ENCODE measurements at regions not wholly inside any gene's neighbourhood (a gene's known extent, or its start where the extent isn't known, plus 50 kb on each side); places are given as distances from the start of the nearest gene placed in this dataset.

DNA sequence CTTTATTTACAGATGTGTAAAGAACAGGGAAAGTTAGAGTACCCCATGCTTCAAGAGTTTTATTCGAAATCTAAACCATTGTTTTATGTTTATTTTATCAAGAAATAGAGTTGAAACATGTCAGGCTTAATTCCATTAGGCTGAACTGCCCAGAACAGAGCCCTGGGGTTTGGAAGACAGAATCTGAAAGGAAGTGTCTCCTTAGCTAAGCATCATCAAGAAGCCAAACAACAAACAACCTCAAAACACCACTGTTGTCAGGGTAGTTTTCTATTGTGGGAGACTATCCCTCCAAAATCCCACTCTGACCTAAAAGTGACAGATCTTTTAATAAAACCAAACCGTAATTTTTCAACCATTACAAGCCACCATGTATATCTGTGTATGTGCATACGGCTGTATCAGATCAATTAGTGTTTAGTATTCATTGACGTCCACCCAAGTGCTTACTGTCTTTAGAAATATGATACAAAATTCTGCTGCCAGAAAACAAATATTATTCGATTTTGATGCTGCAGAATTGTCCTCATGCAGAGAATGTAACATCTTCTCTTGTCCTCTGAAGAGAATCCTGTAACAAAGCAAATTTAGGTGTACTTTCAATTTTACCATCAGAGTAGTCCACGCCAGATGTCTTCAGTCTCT, 271.9 kb upstream of the TMEM161B start:
- TF ChIP-seq SUZ12 (IDR thresholded peaks at IDR 0.05) (no peak), ARNT (IDR thresholded peaks at IDR 0.05) (no peak), ELF4 (IDR thresholded peaks at IDR 0.05) (no peak), HDGF (IDR thresholded peaks at IDR 0.05; ENCODE audit: borderline replicate concordance) (no peak)

All from HEK293T (cell line).